ENCODE measurements at regions not wholly inside any gene's neighbourhood (a gene's known extent, or its start where the extent isn't known, plus 50 kb on each side); places are given as distances from the start of the nearest gene placed in this dataset.
"Not testable (repeated sequence)": the region's sequence is repeated elsewhere in the genome, so short reads cannot be mapped to it uniquely, and the experiment has no call there.

GRCh38 chr12:67774983-67775587 is 126.5 kb downstream of the DYRK2 start:
- H3K9me3 Mint-ChIP-seq = no peaks in the 10 kb centered on the region
- H3K36me3 Mint-ChIP-seq = no peaks in the 10 kb centered on the region
- H3K27ac Mint-ChIP-seq = no peak overlapping the region
- peaks cover 3% of the 10 kb centered on the region for H3K4me1 Mint-ChIP-seq
- no peaks in the 10 kb centered on the region for H3K27me3 Mint-ChIP-seq
- H3K4me3 Mint-ChIP-seq = no peak overlapping the region

GRCh38 chr12:67780580-67781084 is 132.1 kb downstream of the DYRK2 start:
- Mint-ChIP-seq H3K4me3 (no peak overlapping the region), H3K27me3 (no peaks in the 10 kb centered on the region), H3K27ac (no peak overlapping the region)

GRCh38 chr12:67782573-67782972 is 134.0 kb downstream of the DYRK2 start:
- Mint-ChIP-seq H3K27me3 (no peaks in the 10 kb centered on the region), H3K4me1 (peaks cover 32% of the 10 kb centered on the region), H3K4me3 (no peak overlapping the region), H3K9me3 (no peaks in the 10 kb centered on the region), H3K27ac (no peak overlapping the region), H3K36me3 (no peaks in the 10 kb centered on the region)

More at GRCh38 chr12:67780580-67781084, 132.1 kb downstream of the DYRK2 start:
- H3K9me3 Mint-ChIP-seq = no peaks in the 10 kb centered on the region
- peaks cover 27% of the 10 kb centered on the region for H3K4me1 Mint-ChIP-seq
- no peaks in the 10 kb centered on the region for H3K36me3 Mint-ChIP-seq

GRCh38 chr12:67783393-67783792 is 134.8 kb downstream of the DYRK2 start:
- Mint-ChIP-seq H3K27ac (peak overlapping the region; percentile 8), H3K4me1 (peaks cover 32% of the 10 kb centered on the region), H3K27me3 (no peaks in the 10 kb centered on the region), H3K4me3 (peak overlapping the region; percentile 8), H3K9me3 (no peaks in the 10 kb centered on the region), H3K36me3 (no peaks in the 10 kb centered on the region)

- Mint-ChIP-seq H3K27ac (peak overlapping the region; percentile 6), H3K36me3 (no peaks in the 10 kb centered on the region), H3K4me1 (peaks cover 32% of the 10 kb centered on the region), H3K9me3 (no peaks in the 10 kb centered on the region), H3K27me3 (no peaks in the 10 kb centered on the region), H3K4me3 (no peak overlapping the region)
Observed at GRCh38 chr12:67784831-67785230, 136.3 kb downstream of the DYRK2 start.

GRCh38 chr12:67786086-67786485 is 137.5 kb downstream of the DYRK2 start:
- Mint-ChIP-seq H3K27me3 (no peaks in the 10 kb centered on the region), H3K4me3 (no peak overlapping the region), H3K4me1 (peaks cover 32% of the 10 kb centered on the region), H3K9me3 (no peaks in the 10 kb centered on the region), H3K36me3 (no peaks in the 10 kb centered on the region), H3K27ac (no peak overlapping the region)

- Mint-ChIP-seq H3K36me3 (peaks cover 3% of the 10 kb centered on the region), H3K27me3 (no peaks in the 10 kb centered on the region), H3K9me3 (no peaks in the 10 kb centered on the region), H3K4me3 (no peak overlapping the region), H3K27ac (no peak overlapping the region), H3K4me1 (peaks cover 25% of the 10 kb centered on the region)
Observed at GRCh38 chr12:67788118-67788517, 139.6 kb downstream of the DYRK2 start.

- no peaks in the 10 kb centered on the region for H3K27me3 Mint-ChIP-seq
- H3K27ac Mint-ChIP-seq = no peak overlapping the region
- peaks cover 3% of the 10 kb centered on the region for H3K36me3 Mint-ChIP-seq
- H3K4me3 Mint-ChIP-seq = no peak overlapping the region
- no peaks in the 10 kb centered on the region for H3K9me3 Mint-ChIP-seq
- peaks cover 16% of the 10 kb centered on the region for H3K4me1 Mint-ChIP-seq
Observed at GRCh38 chr12:67789266-67789665, 140.7 kb downstream of the DYRK2 start.

- Mint-ChIP-seq H3K27me3 (peaks cover 4% of the 10 kb centered on the region), H3K4me3 (no peak overlapping the region), H3K9me3 (no peaks in the 10 kb centered on the region), H3K36me3 (peaks cover 3% of the 10 kb centered on the region), H3K27ac (no peak overlapping the region), H3K4me1 (peaks cover 4% of the 10 kb centered on the region)
Observed at GRCh38 chr12:67790660-67791059, 142.1 kb downstream of the DYRK2 start.

GRCh38 chr12:67791362-67791761 is 142.8 kb downstream of the DYRK2 start:
- H3K36me3 Mint-ChIP-seq, H3K9me3 Mint-ChIP-seq, H3K27me3 Mint-ChIP-seq, H3K27ac Mint-ChIP-seq, H3K4me1 Mint-ChIP-seq, H3K4me3 Mint-ChIP-seq: not testable (repeated sequence)

GRCh38 chr12:67792185-67792584 is 143.6 kb downstream of the DYRK2 start:
- Mint-ChIP-seq H3K4me3 (no peak overlapping the region), H3K9me3 (no peaks in the 10 kb centered on the region), H3K27ac (no peak overlapping the region), H3K4me1 (no peaks in the 10 kb centered on the region), H3K27me3 (peaks cover 4% of the 10 kb centered on the region), H3K36me3 (peaks cover 3% of the 10 kb centered on the region)

- Mint-ChIP-seq H3K27ac (no peak overlapping the region), H3K4me3 (no peak overlapping the region), H3K4me1 (peaks cover 7% of the 10 kb centered on the region), H3K9me3 (no peaks in the 10 kb centered on the region), H3K27me3 (peaks cover 4% of the 10 kb centered on the region), H3K36me3 (peaks cover 4% of the 10 kb centered on the region)
Observed at GRCh38 chr12:67794161-67794560, 145.6 kb downstream of the DYRK2 start.

GRCh38 chr12:67795236-67795635 is 146.7 kb downstream of the DYRK2 start:
- Mint-ChIP-seq H3K4me1 (peaks cover 12% of the 10 kb centered on the region), H3K27me3 (peaks cover 4% of the 10 kb centered on the region), H3K27ac (no peak overlapping the region)

GRCh38 chr12:67797185-67797741 is 148.7 kb downstream of the DYRK2 start:
- H3K36me3 Mint-ChIP-seq = peaks cover 3% of the 10 kb centered on the region
- no peak overlapping the region for H3K4me3 Mint-ChIP-seq
- no peaks in the 10 kb centered on the region for H3K9me3 Mint-ChIP-seq
- H3K27me3 Mint-ChIP-seq = peaks cover 4% of the 10 kb centered on the region
- no peak overlapping the region for H3K27ac Mint-ChIP-seq
- peaks cover 16% of the 10 kb centered on the region for H3K4me1 Mint-ChIP-seq

More at GRCh38 chr12:67795236-67795635, 146.7 kb downstream of the DYRK2 start:
- Mint-ChIP-seq H3K4me3 (no peak overlapping the region), H3K9me3 (no peaks in the 10 kb centered on the region), H3K36me3 (peaks cover 6% of the 10 kb centered on the region)

GRCh38 chr12:67797753-67798152 is 149.2 kb downstream of the DYRK2 start:
- Mint-ChIP-seq H3K9me3 (no peaks in the 10 kb centered on the region), H3K4me3 (no peak overlapping the region), H3K27me3 (peaks cover 4% of the 10 kb centered on the region), H3K36me3 (peaks cover 3% of the 10 kb centered on the region), H3K27ac (no peak overlapping the region), H3K4me1 (peaks cover 21% of the 10 kb centered on the region)

- Mint-ChIP-seq H3K36me3 (peaks cover 3% of the 10 kb centered on the region), H3K27me3 (peaks cover 4% of the 10 kb centered on the region), H3K4me3 (no peak overlapping the region), H3K9me3 (no peaks in the 10 kb centered on the region), H3K4me1 (peaks cover 26% of the 10 kb centered on the region), H3K27ac (no peak overlapping the region)
Observed at GRCh38 chr12:67798768-67799167, 150.2 kb downstream of the DYRK2 start.
